NB4 (cell line): ENCODE measurements at regions not wholly inside any gene's neighbourhood (a gene's known extent, or its start where the extent isn't known, plus 50 kb on each side); places are given as distances from the start of the nearest gene placed in this dataset.

ENCODE experiments used
- CTCF ChIP-seq: IDR thresholded peaks from one replicate; pipeline ENCODE4 v1.5.1; 2012; ENCODE audit warnings: low read depth, low read length
- MAX ChIP-seq: IDR thresholded peaks from 2 replicates; pipeline ENCODE4 v1.6.1; 2011; ENCODE audit warnings: low read depth, low read length
- POLR2A ChIP-seq: IDR thresholded peaks from 2 replicates; pipeline ENCODE4 v1.6.1; 2011; ENCODE audit warnings: mild to moderate bottlenecking; ENCODE audit not compliant: insufficient read length; ENCODE audit errors: extremely low read depth

GRCh38 chr1:164040754-164041153, 518.2 kb upstream of the PBX1 start:
- no peak for TF ChIP-seq CTCF
- TF ChIP-seq POLR2A: no peak
- no peak for TF ChIP-seq MAX
